WTC11 (cell line): ENCODE measurements at regions not wholly inside any gene's neighbourhood (a gene's known extent, or its start where the extent isn't known, plus 50 kb on each side); places are given as distances from the start of the nearest gene placed in this dataset.

ENCODE experiments used
- ATF2 ChIP-seq: sonication (generic); formaldehyde crosslinking; IDR thresholded peaks from 2 replicates; pipeline ENCODE4 v1.8.1; 2022; ENCODE audit warnings: low read depth, missing genetic modification reagents, borderline replicate concordance
- CTCF ChIP-seq: fragments of 200-600 bp; IDR thresholded peaks from 2 replicates; pipeline ENCODE4 v1.8.0; 2022; ENCODE audit warnings: antibody characterized with exemption
- MYBL2 ChIP-seq: sonication (generic); formaldehyde crosslinking; IDR thresholded peaks from 2 replicates; pipeline ENCODE4 v1.8.1; 2023; ENCODE audit warnings: mild to moderate bottlenecking, moderate library complexity, missing genetic modification reagents
- SMAD3 ChIP-seq: sonication (generic); formaldehyde crosslinking; IDR thresholded peaks from 2 replicates; pipeline ENCODE4 v1.8.0; 2022; ENCODE audit warnings: missing genetic modification reagents, mild to moderate bottlenecking, borderline replicate concordance
- STAT6 ChIP-seq: sonication (generic); formaldehyde crosslinking; conservative IDR thresholded peaks from 2 replicates; pipeline ENCODE4 v1.8.1; 2023; ENCODE audit warnings: mild to moderate bottlenecking, low read depth, missing genetic modification reagents, moderate library complexity
- USF2 ChIP-seq: sonication (generic); formaldehyde crosslinking; IDR thresholded peaks from 2 replicates; pipeline ENCODE4 v1.8.1; 2023; ENCODE audit warnings: mild to moderate bottlenecking, missing genetic modification reagents, moderate library complexity
- ZSCAN18 ChIP-seq: fragments of 250-450 bp; sonication (Bioruptor Pico); IDR thresholded peaks from 2 replicates; pipeline ENCODE4 v2.1.2; 2022; ENCODE audit warnings: mild to moderate bottlenecking, moderate library complexity

GRCh38 chr6:67680297-67680932 lies 954.7 kb upstream of the ADGRB3 start:
- TF ChIP-seq CTCF (no peak), USF2 (CRISPR knock-in tag) (no peak), STAT6 (CRISPR knock-in tag) (no peak), ATF2 (CRISPR knock-in tag) (no peak), ZSCAN18 (CRISPR knock-in tag) (no peak), MYBL2 (CRISPR knock-in tag) (no peak), SMAD3 (CRISPR knock-in tag) (no peak)
